B cell (primary cell): ENCODE measurements at regions not wholly inside any gene's neighbourhood (a gene's known extent, or its start where the extent isn't known, plus 50 kb on each side); places are given as distances from the start of the nearest gene placed in this dataset.

ENCODE experiments used
- ATAC-seq: fragments of 200-7000 bp; cut with Tn5 transposase; one replicate; pipeline ENCODE4 v1.10.0; 2021; ENCODE audit warnings: low read depth, mild to moderate bottlenecking, moderate number of reproducible peaks, moderate library complexity
- CTCF ChIA-PET: fragments of 350-600 bp; sonication (Branson Sonifier 250); formaldehyde crosslinking; loops from one replicate; lab custom pipeline; 2021; ENCODE audit warnings: antibody characterized with exemption, inconsistent platforms; lab: Charles Lee
- POLR2A ChIA-PET: fragments of 350-600 bp; sonication (Branson Sonifier 250); formaldehyde crosslinking; loops from one replicate; lab custom pipeline; 2021; ENCODE audit warnings: antibody characterized with exemption; lab: Charles Lee
- DNase-seq: peaks from one replicate; pipeline ENCODE4 v3.0.0; 2013
- H2AFZ ChIP-seq: 2 replicates; pipeline ENCODE4 v1.6.1; 2012; ENCODE audit warnings: mild to moderate bottlenecking, low read depth, low read length; ENCODE audit not compliant: insufficient read depth, poor library complexity, severe bottlenecking
- H3K27ac ChIP-seq, 2 donors: 1 replicate in 1 of 2; 2 replicates in 1 of 2; pipeline ENCODE4 v1.5.1; 2012 to 2013; ENCODE audit warnings: low read length in 2 of 2, mild to moderate bottlenecking in 2 of 2, moderate library complexity in 1 of 2
- H3K27me3 ChIP-seq, 4 experiments: fragments of 200-600 bp in 1 of 4; sonication (generic) in 1 of 4; replicated peaks in 1 of 4; 1 replicate in 2 of 4; 2 replicates in 2 of 4; pipeline versions ENCODE4 v1.6.1 to v1.7.0; 2013 to 2016; ENCODE audit warnings: low read length in 3 of 4, mild to moderate bottlenecking in 2 of 4, mixed read lengths in 1 of 4, moderate library complexity in 1 of 4; ENCODE audit not compliant: insufficient read depth in 4 of 4, control insufficient read depth in 3 of 4; ENCODE audit errors: control extremely low read depth in 1 of 4
- H3K36me3 ChIP-seq, 2 experiments: replicated peaks in 1 of 2; 1 replicate in 1 of 2; 2 replicates in 1 of 2; pipeline versions ENCODE4 v1.6.1 to v1.7.1; 2013; ENCODE audit warnings: low read length in 1 of 2; ENCODE audit not compliant: insufficient read depth in 2 of 2, control insufficient read depth in 1 of 2; ENCODE audit errors: control extremely low read depth in 1 of 2, extremely low read depth in 1 of 2
- H3K4me1 ChIP-seq, 2 donors: fragments of 200-600 bp in 1 of 2; sonication (generic) in 1 of 2; 1 replicate in 1 of 2; 2 replicates in 1 of 2; pipeline versions ENCODE4 v1.5.1 to v1.6.1; 2013 to 2017; ENCODE audit warnings: low read length in 2 of 2; ENCODE audit not compliant: control insufficient read depth in 2 of 2, insufficient read depth in 2 of 2
- H3K4me2 ChIP-seq: replicated peaks from 2 replicates; pipeline ENCODE3; 2012; ENCODE audit warnings: mild to moderate bottlenecking, low read depth, low read length; ENCODE audit not compliant: poor library complexity, severe bottlenecking
- H3K4me3 ChIP-seq, 5 experiments: fragments of 200-600 bp in 1 of 5; sonication (generic) in 1 of 5; 1 replicate in 3 of 5; 2 replicates in 2 of 5; pipeline versions ENCODE4 v1.5.1 to v1.7.0; 2011 to 2016; ENCODE audit warnings: low read length in 4 of 5, mild to moderate bottlenecking in 4 of 5, low read depth in 2 of 5, control low read depth in 1 of 5, moderate library complexity in 1 of 5; ENCODE audit not compliant: insufficient read depth in 1 of 5; ENCODE audit errors: control extremely low read depth in 1 of 5, extremely low read depth in 1 of 5
- H3K79me2 ChIP-seq: fragments of 200-600 bp; sonication (generic); one replicate; pipeline ENCODE4 v1.6.0; 2016; ENCODE audit warnings: low read length; ENCODE audit not compliant: control insufficient read depth, insufficient read depth
- H3K9ac ChIP-seq: fragments of 200-600 bp; sonication (generic); 2 replicates; pipeline ENCODE4 v1.6.1; 2017; ENCODE audit warnings: mild to moderate bottlenecking, low read length, moderate library complexity
- H3K9me3 ChIP-seq, 3 donors: one replicate each; pipeline versions ENCODE4 v1.6.1 to v1.7.1; 2013; ENCODE audit warnings: low read length in 2 of 3; ENCODE audit not compliant: control insufficient read depth in 2 of 3, insufficient read depth in 1 of 3; ENCODE audit errors: control extremely low read depth in 1 of 3
- H4K20me1 ChIP-seq: 2 replicates; pipeline ENCODE4 v1.6.0; 2012; ENCODE audit warnings: mild to moderate bottlenecking, low read length; ENCODE audit not compliant: insufficient read depth, control insufficient read depth, poor library complexity, severe bottlenecking
- H3K27ac Mint-ChIP-seq: one replicate; pipeline ENCODE4 v1.8.0; 2021; ENCODE audit warnings: mixed read lengths
- H3K27me3 Mint-ChIP-seq: one replicate; pipeline ENCODE4 v1.8.0; 2021; ENCODE audit warnings: mixed read lengths
- H3K4me1 Mint-ChIP-seq: one replicate; pipeline ENCODE4 v1.8.0; 2021; ENCODE audit warnings: mixed read lengths
- H3K4me3 Mint-ChIP-seq: one replicate; pipeline ENCODE4 v1.8.0; 2021; ENCODE audit warnings: mixed read lengths
- H3K9me3 Mint-ChIP-seq: one replicate; pipeline ENCODE4 v1.8.0; 2022; ENCODE audit warnings: mixed read lengths; ENCODE audit not compliant: insufficient read depth
- EZH2 ChIP-seq: IDR thresholded peaks from 2 replicates; pipeline ENCODE4 v1.6.1; 2012; ENCODE audit warnings: borderline replicate concordance, low read depth, mild to moderate bottlenecking, moderate library complexity, low read length; ENCODE audit not compliant: insufficient read depth, poor library complexity, severe bottlenecking
- WGBS: methylation state at CpG from one replicate; pipeline ENCODE4 v1.1.5; 2013; ENCODE audit warnings: missing lambda C conversion rate; ENCODE audit not compliant: insufficient coverage; 5-methylcytosine and 5-hydroxymethylcytosine counted together
- intact Hi-C: fragments of 100-400 bp; cut with micrococcal nuclease; formaldehyde crosslinking; loops from one replicate; pipeline ENCODE4 v1.10.0; 2022
- TF ChIP-seq, protein P1 (sequence below): fragments of 200-600 bp; IDR thresholded peaks from one replicate; pipeline ENCODE4 v1.8.0; 2022; ENCODE audit warnings: antibody characterized with exemption, mild to moderate bottlenecking

DNA sequence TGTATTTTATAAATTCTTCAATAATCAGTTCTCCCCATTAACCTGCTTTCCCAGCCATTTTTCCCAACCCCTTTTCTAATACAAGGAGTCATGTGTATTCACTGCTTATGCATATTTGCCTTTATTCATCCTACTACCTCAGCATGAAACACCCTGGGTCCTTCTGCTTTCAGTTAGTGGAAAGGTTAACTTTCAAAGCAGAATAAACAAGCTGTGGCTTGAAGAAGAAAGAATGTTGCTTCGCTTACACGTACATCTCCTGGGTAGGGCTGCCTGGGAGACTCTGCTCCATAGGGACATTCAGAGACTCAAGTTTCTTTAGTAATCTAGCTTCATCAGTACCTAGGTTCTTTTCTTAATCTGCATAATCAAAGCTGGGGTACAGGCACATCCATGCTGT lies 567.8 kb upstream of the SLC10A2 start:
- ATAC-seq (no peak), DNase-seq (no peak)
- H3K27me3 ChIP-seq, result no peaks in the 10 kb centered on the region
- H2AFZ ChIP-seq, result no peak overlapping the region
- no peak overlapping the region for H3K4me2 ChIP-seq
- H3K4me3 ChIP-seq, result no peak overlapping the region
- H3K27me3 Mint-ChIP-seq, result no peaks in the 10 kb centered on the region
- intact Hi-C loops, result no loop called here
- H3K9me3 ChIP-seq, result no peaks in the 10 kb centered on the region
- no peaks in the 10 kb centered on the region for H4K20me1 ChIP-seq
- WGBS, result 80% methylated on average over 1 of the region's 2 CpGs
- no peak overlapping the region for H3K4me3 Mint-ChIP-seq
- H3K36me3 ChIP-seq, result no peaks in the 10 kb centered on the region
- CTCF ChIA-PET, result no interaction called here
- H3K9me3 Mint-ChIP-seq, result peaks cover 5% of the 10 kb centered on the region
- no peak overlapping the region for H3K9ac ChIP-seq
- H3K4me1 ChIP-seq, result no peaks in the 10 kb centered on the region
- no peaks in the 10 kb centered on the region for H3K79me2 ChIP-seq
- POLR2A ChIA-PET, result no interaction called here
- TF ChIP-seq, protein P1, sequence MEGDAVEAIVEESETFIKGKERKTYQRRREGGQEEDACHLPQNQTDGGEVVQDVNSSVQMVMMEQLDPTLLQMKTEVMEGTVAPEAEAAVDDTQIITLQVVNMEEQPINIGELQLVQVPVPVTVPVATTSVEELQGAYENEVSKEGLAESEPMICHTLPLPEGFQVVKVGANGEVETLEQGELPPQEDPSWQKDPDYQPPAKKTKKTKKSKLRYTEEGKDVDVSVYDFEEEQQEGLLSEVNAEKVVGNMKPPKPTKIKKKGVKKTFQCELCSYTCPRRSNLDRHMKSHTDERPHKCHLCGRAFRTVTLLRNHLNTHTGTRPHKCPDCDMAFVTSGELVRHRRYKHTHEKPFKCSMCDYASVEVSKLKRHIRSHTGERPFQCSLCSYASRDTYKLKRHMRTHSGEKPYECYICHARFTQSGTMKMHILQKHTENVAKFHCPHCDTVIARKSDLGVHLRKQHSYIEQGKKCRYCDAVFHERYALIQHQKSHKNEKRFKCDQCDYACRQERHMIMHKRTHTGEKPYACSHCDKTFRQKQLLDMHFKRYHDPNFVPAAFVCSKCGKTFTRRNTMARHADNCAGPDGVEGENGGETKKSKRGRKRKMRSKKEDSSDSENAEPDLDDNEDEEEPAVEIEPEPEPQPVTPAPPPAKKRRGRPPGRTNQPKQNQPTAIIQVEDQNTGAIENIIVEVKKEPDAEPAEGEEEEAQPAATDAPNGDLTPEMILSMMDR, result no peak
- no peak for TF ChIP-seq EZH2
- no peaks in the 10 kb centered on the region for H3K4me1 Mint-ChIP-seq
- H3K27ac ChIP-seq, result no peak overlapping the region
- no peak overlapping the region for H3K27ac Mint-ChIP-seq

DNA sequence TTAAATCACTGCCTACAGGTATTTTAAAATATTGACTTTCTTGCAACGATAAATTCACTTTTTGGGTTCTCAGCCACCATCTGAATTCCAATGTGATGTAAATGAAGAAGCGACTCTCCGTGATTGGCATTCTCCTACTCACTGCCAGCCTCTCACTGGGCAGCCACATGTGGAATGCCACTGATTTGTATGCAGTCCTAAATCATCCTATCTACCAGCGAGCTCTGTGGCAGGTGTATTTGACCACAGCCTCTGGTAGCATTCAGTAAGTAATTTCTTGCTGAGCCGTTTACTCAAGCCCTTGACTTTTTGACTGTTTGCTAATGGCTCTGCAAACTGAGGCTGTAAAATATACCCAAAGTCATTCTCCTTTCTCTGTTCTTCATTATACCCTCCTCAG lies 559.0 kb upstream of the SLC10A2 start:
- no peak overlapping the region for H3K27ac ChIP-seq
- no peaks in the 10 kb centered on the region for H3K27me3 ChIP-seq
- ATAC-seq (no peak), DNase-seq (no peak)
- no peak overlapping the region for H2AFZ ChIP-seq
- no peaks in the 10 kb centered on the region for H4K20me1 ChIP-seq
- POLR2A ChIA-PET, result no interaction called here
- H3K4me2 ChIP-seq, result no peak overlapping the region
- intact Hi-C loops, result no loop called here
- H3K9me3 ChIP-seq, result no peaks in the 10 kb centered on the region
- TF ChIP-seq EZH2, result no peak
- TF ChIP-seq, protein P1, result no peak
- WGBS, result 92% methylated on average over 3 of the region's 5 CpGs
- H3K36me3 ChIP-seq, result no peaks in the 10 kb centered on the region
- H3K4me1 ChIP-seq, result no peaks in the 10 kb centered on the region
- Mint-ChIP-seq H3K9me3 (no peaks in the 10 kb centered on the region), H3K27me3 (no peaks in the 10 kb centered on the region), H3K4me3 (no peak overlapping the region), H3K4me1 (no peaks in the 10 kb centered on the region), H3K27ac (no peak overlapping the region)
- CTCF ChIA-PET, result no interaction called here
- no peak overlapping the region for H3K9ac ChIP-seq
- no peaks in the 10 kb centered on the region for H3K79me2 ChIP-seq
- no peak overlapping the region for H3K4me3 ChIP-seq
